ENCODE measurements at regions not wholly inside any gene's neighbourhood (a gene's known extent, or its start where the extent isn't known, plus 50 kb on each side); places are given as distances from the start of the nearest gene placed in this dataset.

GRCh38 chr4:157819693-157820464 lies 352.9 kb downstream of the GASK1B start:
- Histone ChIP-seq H3K4me3 (ENCODE audit: low read depth in 1 of 3, low read length in 3 of 3) (no peak overlapping the region), H3K36me3 (ENCODE audit: control insufficient read depth in 4 of 4, insufficient read depth in 3 of 4, low read depth in 1 of 4, low read length in 3 of 4) (no peaks in the 10 kb centered on the region), H3K9me3 (ENCODE audit: control insufficient read depth in 4 of 4, low read length in 3 of 4) (peaks cover 0 to 2% (median 0%) of the 10 kb centered on the region in 4 donors), H3K4me1 (ENCODE audit: control insufficient read depth in 4 of 4, insufficient read depth in 4 of 4, low read length in 3 of 4) (peaks cover 0 to 3% (median 0%) of the 10 kb centered on the region in 4 donors), H3K27ac (ENCODE audit: low read depth in 1 of 2, low read length in 2 of 2) (no peak overlapping the region), H3K9ac (ENCODE audit: low read depth in 1 of 2, low read length in 2 of 2) (no peak overlapping the region), H3K27me3 (ENCODE audit: control insufficient read depth in 4 of 4, insufficient read depth in 4 of 4, low read length in 3 of 4) (no peaks in the 10 kb centered on the region)
- DNase-seq (ENCODE audit: low spot score) = no peak
- TF ChIP-seq TAF1 (conservative IDR thresholded peaks at IDR 0.05) = no peak
- TF ChIP-seq RXRA (IDR thresholded peaks at IDR 0.05) = no peak
- TF ChIP-seq HNF4A (conservative IDR thresholded peaks at IDR 0.05) = no peak
- TF ChIP-seq, protein P1, sequence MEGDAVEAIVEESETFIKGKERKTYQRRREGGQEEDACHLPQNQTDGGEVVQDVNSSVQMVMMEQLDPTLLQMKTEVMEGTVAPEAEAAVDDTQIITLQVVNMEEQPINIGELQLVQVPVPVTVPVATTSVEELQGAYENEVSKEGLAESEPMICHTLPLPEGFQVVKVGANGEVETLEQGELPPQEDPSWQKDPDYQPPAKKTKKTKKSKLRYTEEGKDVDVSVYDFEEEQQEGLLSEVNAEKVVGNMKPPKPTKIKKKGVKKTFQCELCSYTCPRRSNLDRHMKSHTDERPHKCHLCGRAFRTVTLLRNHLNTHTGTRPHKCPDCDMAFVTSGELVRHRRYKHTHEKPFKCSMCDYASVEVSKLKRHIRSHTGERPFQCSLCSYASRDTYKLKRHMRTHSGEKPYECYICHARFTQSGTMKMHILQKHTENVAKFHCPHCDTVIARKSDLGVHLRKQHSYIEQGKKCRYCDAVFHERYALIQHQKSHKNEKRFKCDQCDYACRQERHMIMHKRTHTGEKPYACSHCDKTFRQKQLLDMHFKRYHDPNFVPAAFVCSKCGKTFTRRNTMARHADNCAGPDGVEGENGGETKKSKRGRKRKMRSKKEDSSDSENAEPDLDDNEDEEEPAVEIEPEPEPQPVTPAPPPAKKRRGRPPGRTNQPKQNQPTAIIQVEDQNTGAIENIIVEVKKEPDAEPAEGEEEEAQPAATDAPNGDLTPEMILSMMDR (IDR thresholded peaks at IDR 0.05; ENCODE audit: low read depth, low read length, missing input control) = no peak
- no peak for TF ChIP-seq RAD21 (IDR thresholded peaks at IDR 0.05)
- TF ChIP-seq YY1 (IDR thresholded peaks at IDR 0.05) = no peak
- no peak for TF ChIP-seq FOXA2 (IDR thresholded peaks at IDR 0.05)
- TF ChIP-seq, protein P2, sequence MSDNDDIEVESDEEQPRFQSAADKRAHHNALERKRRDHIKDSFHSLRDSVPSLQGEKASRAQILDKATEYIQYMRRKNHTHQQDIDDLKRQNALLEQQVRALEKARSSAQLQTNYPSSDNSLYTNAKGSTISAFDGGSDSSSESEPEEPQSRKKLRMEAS (IDR thresholded peaks at IDR 0.05) = no peak
- TF ChIP-seq ZBTB33 (IDR thresholded peaks at IDR 0.05) = no peak
- no peak for TF ChIP-seq EGR1 (IDR thresholded peaks at IDR 0.05; ENCODE audit: low read depth in 2 of 2)
- no peak for TF ChIP-seq GABPA (IDR thresholded peaks at IDR 0.05 in 1 of 2, conservative IDR thresholded peaks at IDR 0.05 in 1 of 2)
- no peak for TF ChIP-seq JUND (IDR thresholded peaks at IDR 0.05)
- TF ChIP-seq FOXA1 (IDR thresholded peaks at IDR 0.05) = no peak
- no peak for TF ChIP-seq ATF3 (IDR thresholded peaks at IDR 0.05)
- no peak for TF ChIP-seq HNF4G (IDR thresholded peaks at IDR 0.05)
- TF ChIP-seq REST (IDR thresholded peaks at IDR 0.05) = no peak
- WGBS = 86% methylated on average over 20 of the region's 20 CpGs
